HG03565 (cell line): ENCODE measurements at regions not wholly inside any gene's neighbourhood (a gene's known extent, or its start where the extent isn't known, plus 50 kb on each side); places are given as distances from the start of the nearest gene placed in this dataset.
"Not testable (repeated sequence)": the region's sequence is repeated elsewhere in the genome, so short reads cannot be mapped to it uniquely, and the experiment has no call there.

Experiments
- ATAC-seq: cut with Tn5 transposase; IDR thresholded peaks from one replicate; pipeline ENCODE4 v1.9.1; 2021; ENCODE audit warnings: mild to moderate bottlenecking, moderate library complexity; ENCODE audit not compliant: unreplicated experiment

DNA sequence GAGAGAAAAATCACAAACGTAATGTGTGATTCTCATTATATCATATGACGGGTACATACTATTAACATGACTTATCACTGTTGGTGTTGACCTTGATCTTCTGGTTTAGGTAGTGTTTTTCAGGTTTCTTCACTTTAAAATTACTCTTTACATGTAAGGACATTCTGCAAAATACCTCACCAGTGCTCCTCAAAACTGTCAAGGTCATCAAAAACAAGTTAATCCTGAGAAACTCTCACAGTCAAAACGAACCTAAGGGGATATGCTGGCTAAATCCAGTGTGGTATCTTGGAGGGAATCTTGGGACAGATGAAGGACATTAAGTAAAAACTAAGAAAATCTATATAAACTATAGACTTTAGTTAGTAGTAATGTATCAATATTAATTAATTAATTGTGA lies 499.8 kb downstream of the IRS1 start:
- ATAC-seq, result no peak

DNA sequence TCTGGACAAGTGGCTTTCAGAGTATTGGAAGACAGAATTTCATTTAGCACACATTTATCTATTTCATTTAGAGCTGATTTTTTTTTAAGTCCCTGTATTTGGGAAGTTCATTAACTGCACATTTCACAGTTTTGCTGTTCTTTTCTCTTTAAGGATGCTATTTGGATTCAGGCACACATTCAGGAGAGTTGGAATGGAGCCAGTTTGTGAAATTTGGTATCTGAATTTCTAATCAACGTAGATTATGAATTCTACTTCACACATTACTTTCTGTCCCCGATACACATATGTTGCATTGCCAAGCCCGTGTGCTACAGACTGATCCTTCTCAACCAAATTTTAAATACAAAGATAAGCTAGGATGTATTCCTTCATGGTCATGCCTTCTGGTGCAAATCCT lies 503.9 kb downstream of the IRS1 start:
- ATAC-seq, result no peak

DNA sequence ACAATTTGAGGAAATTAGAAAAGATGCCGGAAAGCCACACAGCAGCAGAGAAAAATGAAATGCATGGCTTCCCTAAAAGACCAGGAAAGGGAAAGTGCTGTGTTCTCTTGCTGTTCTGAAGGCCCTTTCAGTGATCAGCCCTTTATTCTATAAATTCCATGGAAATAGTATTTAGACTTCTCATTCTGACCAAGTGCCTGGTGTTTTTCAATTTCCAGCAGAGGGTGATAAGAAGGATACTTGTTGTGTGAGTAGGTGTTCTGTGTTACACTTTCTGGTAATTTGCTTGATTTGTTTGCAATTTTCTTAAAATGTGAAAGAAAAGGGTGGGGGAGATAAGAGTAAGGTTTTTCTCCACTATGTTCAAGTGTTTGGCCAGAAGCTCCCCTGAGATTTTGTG lies 504.5 kb downstream of the IRS1 start:
- no peak for ATAC-seq

DNA sequence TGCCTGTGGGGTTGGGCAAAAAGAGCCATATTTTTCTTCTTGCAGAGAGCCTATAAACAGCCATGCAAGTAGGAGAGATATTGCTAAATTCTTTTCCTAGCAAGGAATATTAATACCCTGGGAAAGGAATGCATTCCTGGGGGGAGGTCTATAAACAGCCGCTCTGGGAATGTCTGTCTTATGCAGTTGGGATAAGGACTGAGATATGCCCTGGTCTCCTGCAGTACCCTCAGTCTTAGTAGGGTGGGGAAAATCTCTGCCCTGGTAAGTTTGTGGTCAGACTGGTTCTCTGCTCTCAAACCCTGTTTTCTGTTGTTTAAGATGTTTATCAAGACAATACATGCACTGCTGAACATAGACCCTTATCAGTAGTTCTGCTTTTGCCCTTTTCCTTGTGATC lies 508.3 kb downstream of the IRS1 start:
- ATAC-seq, result not testable (repeated sequence)

DNA sequence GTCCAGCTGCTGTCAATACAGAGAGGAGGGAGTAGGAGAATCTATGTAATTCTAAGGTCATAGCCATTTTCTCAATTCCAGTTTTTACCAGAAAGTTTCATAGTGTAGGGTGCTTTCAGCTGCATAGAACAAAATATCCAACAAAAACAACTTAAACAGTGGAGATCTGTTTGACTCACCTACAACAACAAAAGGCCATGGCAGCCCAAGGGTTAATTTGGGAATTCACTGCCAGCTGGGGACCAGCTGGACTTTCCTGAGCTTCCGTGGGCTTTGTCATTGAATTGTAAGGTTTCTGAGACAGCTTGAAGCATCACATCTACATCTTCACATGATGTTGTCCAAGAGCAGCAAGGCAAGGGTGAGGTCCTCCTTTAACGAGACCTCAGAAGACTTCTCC lies 512.7 kb downstream of the IRS1 start:
- ATAC-seq, result no peak

DNA sequence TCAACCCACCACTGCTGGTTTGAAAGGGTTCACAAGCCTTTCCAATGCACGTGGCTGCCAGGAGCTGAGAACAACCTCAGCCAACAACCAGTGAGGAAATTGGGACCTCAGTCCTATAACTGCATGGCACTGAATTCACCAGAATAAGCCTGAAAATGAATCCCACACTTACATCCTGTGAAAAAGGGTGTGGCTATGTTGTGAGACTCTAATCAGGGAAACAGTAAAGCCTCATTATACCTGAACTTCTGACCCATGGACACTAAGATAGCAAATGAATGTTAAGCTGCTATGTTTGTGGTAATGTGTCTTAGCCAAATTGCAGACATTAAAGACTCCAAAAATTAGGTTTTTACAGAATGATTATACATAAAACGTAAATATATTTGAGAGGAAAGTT lies 515.8 kb downstream of the IRS1 start:
- ATAC-seq, result no peak

DNA sequence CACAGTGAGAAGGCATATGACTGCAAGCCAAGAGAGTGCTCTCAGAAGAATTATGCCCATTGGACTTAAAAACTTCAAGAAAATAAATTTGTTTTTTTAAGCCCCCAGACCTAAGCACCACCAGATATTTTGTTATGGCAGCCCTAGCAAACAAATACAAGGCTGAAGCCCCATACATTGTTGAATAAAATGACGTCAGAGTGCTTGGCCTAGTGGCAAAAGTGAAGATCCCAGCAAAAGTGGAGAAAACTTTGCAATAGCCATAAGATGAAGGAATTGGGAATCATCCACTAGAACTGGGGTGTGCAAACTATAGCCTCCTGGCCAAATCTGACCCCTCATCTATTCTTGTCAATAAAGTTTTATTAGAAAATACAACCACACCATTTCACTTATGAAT lies 517.5 kb downstream of the IRS1 start:
- ATAC-seq, result no peak

DNA sequence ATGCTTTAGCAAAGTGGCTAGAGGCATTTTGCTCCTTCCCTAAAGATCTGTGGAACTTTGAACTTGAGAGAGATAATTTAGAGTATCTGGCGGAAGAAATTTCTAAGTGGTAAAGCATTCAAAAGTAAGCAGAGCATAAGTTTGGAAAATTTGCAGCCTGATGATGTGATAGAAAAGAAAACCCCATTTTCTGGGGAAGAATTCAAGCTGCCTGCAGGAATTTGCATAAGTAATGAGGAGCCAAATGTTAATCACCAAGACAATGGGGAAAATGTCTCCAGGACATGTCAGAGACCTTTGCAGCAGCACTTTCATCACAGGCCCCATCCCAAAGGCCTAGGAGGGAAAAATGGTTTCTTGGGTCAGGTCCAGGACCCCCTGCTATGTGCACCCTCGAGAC lies 519.5 kb downstream of the IRS1 start:
- ATAC-seq, result not testable (repeated sequence)

DNA sequence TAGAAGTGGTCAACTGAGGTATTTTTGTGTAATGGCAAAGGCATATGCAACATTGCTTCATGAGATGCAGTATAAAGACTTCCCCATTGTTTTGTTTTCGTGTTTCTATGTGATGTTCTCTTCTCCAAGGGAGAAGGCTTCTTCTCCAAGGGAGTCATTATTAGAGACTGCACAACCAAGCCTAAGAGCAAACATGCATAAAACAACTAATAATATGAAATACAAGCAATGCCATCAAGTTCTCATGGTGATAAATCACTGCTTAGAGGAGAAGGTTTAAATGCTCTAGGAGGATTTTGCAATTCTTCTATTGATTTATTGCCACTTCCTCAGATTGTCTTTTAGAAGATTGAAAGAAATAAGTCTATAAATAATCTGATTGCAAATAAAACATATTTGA lies 524.4 kb downstream of the IRS1 start:
- no peak for ATAC-seq

DNA sequence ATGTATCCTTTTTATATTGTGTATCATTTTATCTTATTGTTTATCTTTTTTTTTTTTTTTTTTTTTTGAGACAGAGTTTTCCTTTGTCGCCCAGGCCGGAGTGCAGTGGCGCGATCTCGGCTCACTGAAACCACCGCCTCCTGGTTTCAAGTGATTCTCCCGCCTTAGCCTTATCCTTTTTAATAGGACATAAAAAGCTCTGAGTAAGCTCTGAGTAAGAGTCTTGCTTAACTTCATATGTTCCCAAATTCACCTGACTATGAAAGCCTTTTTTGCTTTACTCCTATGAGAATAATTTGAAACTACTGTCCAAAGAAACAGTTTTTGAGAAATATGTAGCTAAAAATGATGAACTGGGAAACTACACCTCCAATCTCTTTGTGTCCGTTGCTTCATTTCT lies 525.5 kb downstream of the IRS1 start:
- ATAC-seq, result no peak

DNA sequence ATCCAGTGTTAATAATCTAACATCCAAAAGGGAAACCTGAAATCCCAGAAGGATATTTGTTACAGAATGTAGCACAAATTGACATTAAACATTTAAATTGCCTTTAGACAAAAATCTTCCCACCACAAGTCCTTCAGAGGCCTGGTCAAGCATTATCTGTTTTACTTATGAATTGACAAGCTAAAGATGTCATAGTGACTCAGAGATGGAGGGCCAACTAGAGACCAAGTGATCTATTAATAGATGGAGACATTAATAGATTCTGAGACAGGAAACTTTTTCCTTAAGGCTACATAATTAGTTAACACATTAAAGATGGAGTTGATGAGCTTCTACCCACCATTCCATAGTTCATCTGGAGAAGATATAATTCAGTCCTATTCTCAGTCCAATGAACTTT lies 526.2 kb downstream of the IRS1 start:
- no peak for ATAC-seq

DNA sequence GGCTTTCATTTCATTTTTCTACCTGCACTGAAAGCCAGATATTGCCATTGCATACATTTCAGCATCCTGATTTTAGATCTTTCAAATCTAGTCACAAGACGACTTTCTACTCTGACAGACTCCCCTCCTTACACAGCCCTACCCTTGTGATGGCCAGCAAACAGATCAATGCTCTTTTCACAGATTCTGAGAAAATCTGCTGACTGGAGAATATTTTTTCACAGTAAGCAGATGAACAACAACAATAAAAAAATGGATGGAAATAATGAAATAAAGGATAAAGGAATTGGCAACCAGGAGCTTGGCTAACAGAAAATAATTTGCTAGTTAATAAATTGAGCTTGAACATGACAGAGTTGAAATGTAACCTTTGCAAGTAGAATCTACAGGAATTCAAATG lies 527.2 kb downstream of the IRS1 start:
- no peak for ATAC-seq

DNA sequence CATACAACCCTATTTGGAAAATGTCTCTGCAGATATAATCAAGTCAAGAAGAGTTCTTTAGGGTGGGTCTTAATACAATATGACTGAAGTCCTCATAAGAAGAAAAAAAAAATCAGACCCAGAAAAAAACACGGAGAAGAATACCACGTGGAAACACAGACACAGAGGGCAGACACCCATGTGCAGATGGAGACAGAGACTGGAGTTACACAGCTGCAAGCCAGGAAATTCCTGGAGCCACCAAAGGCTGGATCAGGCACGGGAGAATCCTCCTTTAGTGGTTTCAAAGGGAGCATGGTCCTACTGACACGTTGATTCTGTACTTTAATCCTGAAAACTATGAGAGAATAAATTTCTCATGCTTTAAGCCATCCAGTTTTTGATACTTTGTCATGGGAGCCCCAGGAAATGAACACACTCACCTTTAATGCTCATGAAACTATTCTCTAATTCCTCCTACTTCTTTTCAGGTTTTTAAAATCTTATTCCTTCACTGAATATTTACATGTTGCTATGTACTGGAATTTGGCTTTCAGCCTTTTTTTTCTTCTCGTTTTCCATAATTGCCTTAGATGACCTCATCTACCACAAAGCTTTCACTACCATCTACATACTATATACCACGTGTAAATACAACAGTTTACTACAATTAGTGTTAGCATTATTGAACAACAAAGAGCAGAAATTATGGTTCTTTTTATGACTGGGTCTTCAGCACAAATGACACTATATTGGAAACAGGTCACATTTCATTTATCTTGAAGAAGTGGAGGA lies 529.1 kb downstream of the IRS1 start:
- ATAC-seq, result no peak

DNA sequence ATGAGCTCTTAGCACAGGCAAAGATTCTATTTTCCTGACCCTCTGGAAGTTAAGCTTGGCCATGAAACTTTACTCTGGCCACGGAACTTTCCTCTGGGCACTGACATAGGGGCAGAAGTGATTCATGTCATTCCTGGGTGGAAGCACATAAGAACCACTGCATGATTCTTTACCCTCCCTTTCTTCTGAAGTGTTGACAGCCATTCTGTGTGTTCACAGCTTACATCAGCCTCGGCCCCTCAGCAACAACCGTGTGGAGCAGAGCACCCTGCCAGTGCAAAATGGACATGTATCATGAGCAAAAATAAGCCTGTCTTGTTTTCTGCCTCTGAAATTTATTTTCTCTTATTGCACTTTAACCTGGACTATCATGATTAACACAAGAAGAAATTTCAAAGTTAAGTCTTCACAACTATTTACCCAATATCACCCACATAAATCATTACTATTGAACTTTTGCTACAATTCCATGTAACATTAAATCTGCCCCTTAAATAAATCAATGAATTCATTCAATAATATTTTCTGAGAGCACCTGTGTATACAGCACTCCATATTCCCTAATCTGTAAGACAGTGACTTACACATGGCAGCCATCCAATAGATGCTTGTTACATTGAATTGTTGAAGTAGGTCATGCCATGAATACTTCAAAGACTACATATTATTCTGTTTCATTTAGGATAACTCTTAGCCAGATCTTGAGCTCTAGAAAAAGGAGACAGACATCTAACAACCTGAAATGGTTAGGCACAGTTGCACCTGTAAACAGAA lies 531.9 kb downstream of the IRS1 start:
- ATAC-seq, result no peak

DNA sequence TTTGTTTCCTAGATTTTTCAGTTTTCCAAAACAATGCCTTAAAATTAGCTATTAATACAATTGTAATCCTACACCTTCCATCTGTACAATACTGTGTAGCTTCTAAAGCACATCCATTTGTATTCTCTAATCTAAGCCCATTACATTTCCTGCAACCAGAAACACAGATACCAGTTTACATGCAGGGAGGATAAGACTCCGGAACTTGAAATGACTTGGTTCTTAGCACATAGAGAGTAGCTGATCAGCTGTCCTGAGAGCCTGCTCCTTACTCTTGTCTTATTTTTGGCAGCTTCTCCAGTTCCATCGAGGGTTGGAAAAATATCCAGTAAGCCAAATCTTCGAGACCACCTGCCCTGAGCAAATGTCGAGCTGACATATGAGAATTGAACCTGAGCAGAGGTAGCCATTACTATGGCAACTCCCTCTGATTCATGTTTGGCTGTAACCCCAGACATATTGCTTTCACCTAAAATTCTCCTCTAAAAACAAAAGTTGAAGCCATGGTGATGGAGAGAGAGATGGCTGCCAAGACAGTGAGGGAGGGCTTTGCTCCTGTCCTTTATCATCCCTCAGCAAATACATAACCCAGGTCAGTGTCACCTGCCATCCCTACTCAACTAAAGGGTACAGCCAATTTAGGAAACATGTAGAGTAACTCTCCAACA lies 542.8 kb downstream of the IRS1 start:
- ATAC-seq, result no peak

DNA sequence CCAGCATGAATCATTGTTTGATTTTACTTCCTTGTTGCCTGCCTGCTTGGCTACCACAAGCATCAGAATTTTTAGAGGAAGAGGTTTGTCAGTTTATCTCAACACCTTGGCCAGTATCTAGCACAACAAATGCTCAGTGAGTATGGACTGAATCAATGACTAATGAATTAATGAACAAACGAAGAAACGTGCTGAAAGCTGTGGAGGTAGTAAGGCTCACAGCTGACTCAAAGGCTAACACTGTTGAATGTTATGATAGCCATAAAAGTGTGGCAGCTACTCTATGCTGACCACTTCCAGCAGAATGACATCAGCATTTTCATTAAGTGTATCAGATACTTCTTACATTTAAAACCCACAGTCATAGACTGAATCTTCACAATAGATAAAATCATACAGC lies 543.4 kb downstream of the IRS1 start:
- no peak for ATAC-seq

DNA sequence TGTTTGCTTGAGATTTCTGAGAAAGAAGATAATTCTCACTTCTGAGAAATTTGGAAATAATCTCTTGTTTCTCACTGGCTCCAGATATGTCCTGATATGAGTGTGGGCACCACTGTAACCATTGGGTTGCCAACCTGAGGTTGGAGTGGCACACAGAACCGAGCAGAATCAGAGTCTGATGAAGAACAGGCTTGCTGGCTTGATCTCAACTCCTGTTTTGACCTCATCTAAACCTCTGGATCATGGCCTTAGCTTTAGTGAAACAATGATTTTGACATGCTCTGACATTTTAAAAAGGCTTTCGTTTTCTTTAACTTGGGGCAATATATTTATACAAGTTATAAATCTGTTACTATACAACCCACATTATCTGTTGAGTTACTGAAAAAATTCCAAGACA lies 548.0 kb downstream of the IRS1 start:
- no peak for ATAC-seq

DNA sequence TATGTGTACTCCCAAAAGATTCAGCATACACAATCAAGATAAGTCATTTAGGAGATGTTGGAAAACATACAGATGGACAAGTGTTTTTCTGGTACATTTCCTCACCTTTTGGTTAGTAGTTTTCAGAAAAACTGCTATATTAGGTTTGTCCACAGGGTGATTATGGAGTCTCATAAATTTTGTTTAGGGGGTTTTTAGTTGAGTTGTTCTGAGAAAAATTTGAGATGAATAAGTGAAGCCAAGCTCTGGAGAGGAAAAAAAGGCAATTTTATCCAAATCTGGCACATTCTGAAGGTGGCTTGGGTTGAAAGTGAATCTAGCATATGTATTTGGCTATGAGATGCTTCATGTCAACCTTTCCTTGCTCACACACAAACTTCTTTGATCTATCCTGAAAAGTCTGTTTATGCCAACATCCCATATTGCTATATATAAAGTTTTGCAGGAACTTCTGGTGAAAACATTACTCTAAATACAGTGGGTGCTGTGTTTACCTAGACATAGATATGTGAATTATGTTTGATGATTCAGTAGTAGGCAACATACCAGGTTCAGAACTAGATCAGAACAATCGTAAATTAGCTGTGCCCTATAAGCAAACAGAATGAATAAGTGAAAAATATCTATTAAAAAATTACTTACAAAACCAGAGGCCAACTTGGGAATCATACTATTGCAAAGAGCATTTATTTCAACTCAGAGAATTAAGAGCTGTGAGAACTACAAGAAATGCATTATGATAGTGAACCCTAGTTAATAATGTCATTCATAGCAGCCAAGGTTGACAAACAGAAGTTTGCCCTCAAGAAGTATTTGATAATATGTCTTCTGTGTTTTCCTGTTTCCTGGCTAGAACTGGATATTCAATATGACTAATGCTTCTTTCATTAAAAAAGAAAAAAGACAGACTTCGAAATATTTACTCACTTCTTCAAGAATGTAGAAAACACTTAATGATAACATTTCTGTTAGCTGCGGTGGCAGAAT lies 552.0 kb downstream of the IRS1 start:
- no peak for ATAC-seq

DNA sequence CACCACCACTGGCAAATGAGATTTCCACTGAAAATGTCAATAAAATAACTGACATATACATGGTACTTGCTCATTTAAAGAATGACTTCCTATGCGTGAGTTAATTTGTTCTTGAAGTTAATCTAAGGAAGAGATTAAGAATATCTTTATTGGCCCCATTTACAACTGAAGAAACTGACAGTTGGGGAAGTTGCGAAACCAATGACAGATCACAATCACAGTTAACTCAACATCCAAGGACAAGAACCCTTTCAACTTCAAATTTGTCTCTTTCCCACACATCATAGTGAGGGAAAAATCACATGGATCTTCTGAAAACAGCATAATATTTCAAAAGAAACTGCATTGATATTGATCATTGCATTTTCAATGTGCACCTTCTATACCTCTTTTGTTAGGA lies 565.4 kb downstream of the IRS1 start:
- no peak for ATAC-seq

DNA sequence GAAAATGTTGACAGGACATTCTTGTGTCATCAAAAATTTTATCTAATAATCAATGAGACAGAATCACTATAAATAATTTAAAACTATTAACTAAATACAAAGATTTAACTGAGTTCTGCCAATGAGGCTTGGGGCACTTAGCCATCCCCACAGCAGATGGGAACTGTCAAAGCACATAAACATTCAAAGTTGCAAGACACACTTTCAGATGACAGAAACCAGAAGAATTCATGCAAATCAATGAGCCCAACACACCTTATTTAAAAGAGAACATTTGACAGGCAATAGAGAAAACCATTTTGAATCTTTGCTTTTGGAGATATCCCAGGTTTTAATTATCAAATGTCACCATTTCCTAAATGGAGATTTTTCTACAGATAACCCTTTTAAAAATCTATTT lies 566.2 kb downstream of the IRS1 start:
- ATAC-seq, result no peak

DNA sequence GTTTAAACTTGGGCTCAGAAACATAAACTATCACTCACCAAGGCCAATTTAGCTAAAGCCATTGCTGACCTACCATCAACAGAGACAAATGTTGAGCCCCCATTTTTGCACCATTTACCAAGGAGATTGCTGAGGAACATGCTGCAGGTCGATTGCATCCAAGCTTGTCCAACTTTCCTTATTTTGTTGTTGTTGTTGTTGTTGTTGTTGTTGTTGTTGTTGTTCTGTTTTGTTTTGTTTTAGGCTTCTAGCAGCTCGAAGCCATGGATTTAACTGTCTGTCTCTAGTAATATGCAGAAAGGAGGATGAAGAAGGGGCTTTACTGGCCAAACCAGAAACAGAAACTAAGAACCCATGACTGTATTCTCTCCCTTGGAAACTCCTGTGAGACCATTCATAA lies 571.5 kb downstream of the IRS1 start:
- ATAC-seq, result no peak
